OCI-LY3 (cell line): ENCODE measurements at regions not wholly inside any gene's neighbourhood (a gene's known extent, or its start where the extent isn't known, plus 50 kb on each side); places are given as distances from the start of the nearest gene placed in this dataset.

Experiments
- EZH2phosphoT487 ChIP-seq: fragments of 200-600 bp; shearing (Covaris generic); IDR thresholded peaks from 2 replicates; pipeline ENCODE4 v1.6.1; 2018; ENCODE audit warnings: antibody characterized with exemption, mixed run types, low read depth
- TF ChIP-seq, protein P1 (sequence below): fragments of 200-600, 300-600 bp; sonication (generic); IDR thresholded peaks from 2 replicates; pipeline ENCODE4 v1.5.1; 2014; ENCODE audit warnings: antibody characterized with exemption, low read length, low read depth

DNA sequence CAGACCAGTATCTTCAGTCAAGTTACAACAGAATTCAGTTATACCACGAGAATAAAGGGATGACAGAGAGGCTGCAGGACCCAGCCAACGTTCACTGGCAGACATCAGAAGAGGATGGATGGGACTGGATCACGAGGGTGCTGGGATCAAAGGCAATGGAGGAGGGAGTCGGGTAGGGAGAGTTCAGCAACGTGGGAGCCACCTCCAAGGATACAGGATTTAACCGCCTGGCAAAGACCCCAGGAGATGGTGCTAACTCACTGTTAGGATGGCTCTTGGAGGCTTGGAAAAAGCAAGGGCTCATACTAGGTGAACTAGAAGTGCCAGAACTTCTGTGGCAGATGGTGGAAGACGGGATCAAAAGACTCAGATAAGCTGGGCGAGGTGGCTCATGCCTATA is 99.1 kb upstream of the DISP3 start:
- TF ChIP-seq, protein P1, sequence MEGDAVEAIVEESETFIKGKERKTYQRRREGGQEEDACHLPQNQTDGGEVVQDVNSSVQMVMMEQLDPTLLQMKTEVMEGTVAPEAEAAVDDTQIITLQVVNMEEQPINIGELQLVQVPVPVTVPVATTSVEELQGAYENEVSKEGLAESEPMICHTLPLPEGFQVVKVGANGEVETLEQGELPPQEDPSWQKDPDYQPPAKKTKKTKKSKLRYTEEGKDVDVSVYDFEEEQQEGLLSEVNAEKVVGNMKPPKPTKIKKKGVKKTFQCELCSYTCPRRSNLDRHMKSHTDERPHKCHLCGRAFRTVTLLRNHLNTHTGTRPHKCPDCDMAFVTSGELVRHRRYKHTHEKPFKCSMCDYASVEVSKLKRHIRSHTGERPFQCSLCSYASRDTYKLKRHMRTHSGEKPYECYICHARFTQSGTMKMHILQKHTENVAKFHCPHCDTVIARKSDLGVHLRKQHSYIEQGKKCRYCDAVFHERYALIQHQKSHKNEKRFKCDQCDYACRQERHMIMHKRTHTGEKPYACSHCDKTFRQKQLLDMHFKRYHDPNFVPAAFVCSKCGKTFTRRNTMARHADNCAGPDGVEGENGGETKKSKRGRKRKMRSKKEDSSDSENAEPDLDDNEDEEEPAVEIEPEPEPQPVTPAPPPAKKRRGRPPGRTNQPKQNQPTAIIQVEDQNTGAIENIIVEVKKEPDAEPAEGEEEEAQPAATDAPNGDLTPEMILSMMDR, result no peak
- no peak for TF ChIP-seq EZH2phosphoT487
